HepG2 (cell line): ENCODE measurements at regions not wholly inside any gene's neighbourhood (a gene's known extent, or its start where the extent isn't known, plus 50 kb on each side); places are given as distances from the start of the nearest gene placed in this dataset.

ENCODE experiments used
- ATAC-seq: fragments of 200-7000 bp; cut with Tn5 transposase; 3 replicates; pipeline ENCODE4 v1.9.1; 2020; ENCODE audit warnings: mild to moderate bottlenecking, moderate library complexity
- BruUV-seq: library from RNA; stranded (reverse); fragments of 400-500 nt; replicated peaks from 2 replicates; lab custom pipeline; 2021; lab: Mats Ljungman, UMichigan
- CTCF ChIA-PET: fragments of 300-600 bp; formaldehyde crosslinking; extraction: SDS; loops from one replicate; lab custom pipeline; 2021; ENCODE audit warnings: low total read pairs, inconsistent platforms, low intra/inter-chr PET ratio; lab: Yijun Ruan, JAX
- POLR2A ChIA-PET: fragments of 350-600 bp; sonication (Branson Sonifier 250); formaldehyde crosslinking; loops from one replicate; lab custom pipeline; 2020; ENCODE audit warnings: antibody characterized with exemption, inconsistent platforms; lab: Yijun Ruan, JAX
- DNase-seq: peaks from one replicate; pipeline ENCODE4 v3.0.0-alpha.2; 2015; ENCODE audit warnings: low spot score
- FAIRE-seq: peaks from 3 replicates; lab custom pipeline; 2011; peaks lifted over from hg19 to GRCh38; lab: Jason Lieb, UNC
- H2AFZ ChIP-seq: one replicate; pipeline ENCODE4 v1.6.1; 2011; ENCODE audit warnings: low read length, inconsistent platforms
- H3K27ac ChIP-seq: fragments of 300-600 bp; 3 replicates; pipeline ENCODE4 v1.8.0; 2011; ENCODE audit warnings: mixed run types, mild to moderate bottlenecking, mixed read lengths, low read length, inconsistent platforms; ENCODE audit not compliant: insufficient read depth; ENCODE audit errors: extremely low read length
- H3K27me3 ChIP-seq, 2 experiments: fragments of 200-600 bp in 1 of 2; 2 replicates in 1 of 2; 3 replicates in 1 of 2; pipeline versions ENCODE4 v1.6.0 to v1.8.0; 2011; ENCODE audit warnings: low read length in 2 of 2, mild to moderate bottlenecking in 2 of 2, moderate library complexity in 2 of 2, inconsistent platforms in 1 of 2; ENCODE audit not compliant: insufficient read depth in 2 of 2, control insufficient read depth in 1 of 2
- H3K36me3 ChIP-seq, 2 experiments: fragments of 200-600 bp in 1 of 2; replicated peaks in 1 of 2; 2 replicates in 1 of 2; 3 replicates in 1 of 2; pipeline versions ENCODE4 v1.5.1 to v1.8.0; 2011; ENCODE audit warnings: low read length in 2 of 2, inconsistent platforms in 1 of 2; ENCODE audit not compliant: insufficient read depth in 2 of 2, control insufficient read depth in 1 of 2
- H3K4me1 ChIP-seq: 2 replicates; pipeline ENCODE4 v1.5.1; 2012; ENCODE audit warnings: low read length, inconsistent platforms; ENCODE audit not compliant: insufficient read depth
- H3K4me2 ChIP-seq: 2 replicates; pipeline ENCODE4 v1.6.0; 2011; ENCODE audit warnings: low read depth, low read length, inconsistent platforms
- H3K4me3 ChIP-seq, 3 experiments: fragments of 200-600 bp in 1 of 3; sonication (generic), shearing (Covaris generic) in 1 of 3; replicated peaks in 1 of 3; 2 replicates each; pipeline ENCODE4 v1.5.1; 2011 to 2016; ENCODE audit warnings: low read length in 3 of 3, inconsistent platforms in 2 of 3, low read depth in 2 of 3, mild to moderate bottlenecking in 2 of 3, control low read depth in 1 of 3, mixed read lengths in 1 of 3; ENCODE audit not compliant: insufficient read depth in 1 of 3
- H3K79me2 ChIP-seq: one replicate; pipeline ENCODE4 v1.6.1; 2011; ENCODE audit warnings: low read length, inconsistent platforms; ENCODE audit not compliant: insufficient read depth
- H3K9ac ChIP-seq: 2 replicates; pipeline ENCODE4 v1.6.0; 2011; ENCODE audit warnings: mild to moderate bottlenecking, low read depth, low read length, inconsistent platforms; ENCODE audit not compliant: insufficient read depth
- H3K9me3 ChIP-seq: 2 replicates; pipeline ENCODE4 v1.5.1; 2012; ENCODE audit warnings: mild to moderate bottlenecking, low read length
- H4K20me1 ChIP-seq: 2 replicates; pipeline ENCODE4 v1.6.0; 2011; ENCODE audit warnings: inconsistent platforms, mild to moderate bottlenecking, low read length, moderate library complexity; ENCODE audit not compliant: insufficient read depth
- FOXM1 ChIP-seq: sonication (generic); formaldehyde crosslinking; IDR thresholded peaks from 2 replicates; pipeline ENCODE4 v1.5.0; 2020; ENCODE audit warnings: missing genetic modification reagents
- IRF2 ChIP-seq: IDR thresholded peaks from 2 replicates; pipeline ENCODE4 v1.6.1; 2018; ENCODE audit warnings: missing genetic modification reagents, missing compliant biosample characterization
- JUND ChIP-seq: sonication (generic); formaldehyde crosslinking; IDR thresholded peaks from 2 replicates; pipeline ENCODE4 v1.8.0; 2022; ENCODE audit warnings: mild to moderate bottlenecking, missing genetic modification reagents
- MLXIP ChIP-seq: sonication (generic); formaldehyde crosslinking; IDR thresholded peaks from 2 replicates; pipeline ENCODE4 v1.9.0; 2021; ENCODE audit warnings: missing genetic modification reagents, borderline replicate concordance
- MTF1 ChIP-seq: sonication (generic); formaldehyde crosslinking; IDR thresholded peaks from 2 replicates; pipeline ENCODE4 v1.5.0; 2020; ENCODE audit warnings: missing genetic modification reagents
- NFKBIZ ChIP-seq: IDR thresholded peaks from 2 replicates; pipeline ENCODE4 v1.6.1; 2018; ENCODE audit warnings: missing genetic modification reagents, missing compliant biosample characterization
- ZNF143 ChIP-seq: sonication (generic); formaldehyde crosslinking; IDR thresholded peaks from 2 replicates; pipeline ENCODE4 v1.4.0; 2020; ENCODE audit warnings: missing genetic modification reagents
- ZNF230 ChIP-seq: sonication (generic); formaldehyde crosslinking; IDR thresholded peaks from 2 replicates; pipeline ENCODE4 v1.4.0; 2020; ENCODE audit warnings: mild to moderate bottlenecking, missing genetic modification reagents
- ZNF614 ChIP-seq: IDR thresholded peaks from 2 replicates; pipeline ENCODE4 v1.6.1; 2018; ENCODE audit warnings: missing biosample characterization, missing genetic modification reagents, inconsistent platforms, borderline replicate concordance
- ZNF761 ChIP-seq: sonication (generic); formaldehyde crosslinking; conservative IDR thresholded peaks from 2 replicates; pipeline ENCODE4 v1.4.0; 2020; ENCODE audit warnings: mild to moderate bottlenecking, missing genetic modification reagents
- ZNF782 ChIP-seq: sonication (generic); formaldehyde crosslinking; IDR thresholded peaks from 2 replicates; pipeline ENCODE4 v1.4.0; 2020; ENCODE audit warnings: missing genetic modification reagents, mild to moderate bottlenecking, borderline replicate concordance
- ZSCAN22 ChIP-seq: sonication (generic); formaldehyde crosslinking; IDR thresholded peaks from 2 replicates; pipeline ENCODE4 v1.4.0; 2020; ENCODE audit warnings: mild to moderate bottlenecking, missing genetic modification reagents
- WGBS: methylation state at CpG from one replicate; pipeline ENCODE4 v1.1.6; 2017; ENCODE audit warnings: low lambda C conversion rate; 5-methylcytosine and 5-hydroxymethylcytosine counted together
- in situ Hi-C: cut with HindIII; loops from 2 replicates; pipeline ENCODE4 v1.10.0; 2017; ENCODE audit warnings: low pct_unique_long_range_greater_than_20kb; ENCODE audit not compliant: extremely low pct_ligation_motif_present
- intact Hi-C: fragments of 100-400 bp; cut with micrococcal nuclease; formaldehyde crosslinking; loops from one replicate; pipeline ENCODE4 v1.10.0; 2022; ENCODE audit not compliant: unreplicated experiment
- TF ChIP-seq, protein P1 (sequence below): sonication (generic); formaldehyde crosslinking; IDR thresholded peaks from 2 replicates; pipeline ENCODE4 v1.4.0; 2020; ENCODE audit warnings: mild to moderate bottlenecking, missing genetic modification reagents
- TF ChIP-seq, protein P2 (sequence below): sonication (generic); formaldehyde crosslinking; IDR thresholded peaks from 2 replicates; pipeline ENCODE4 v1.4.0; 2020; ENCODE audit warnings: missing genetic modification reagents, borderline replicate concordance

DNA sequence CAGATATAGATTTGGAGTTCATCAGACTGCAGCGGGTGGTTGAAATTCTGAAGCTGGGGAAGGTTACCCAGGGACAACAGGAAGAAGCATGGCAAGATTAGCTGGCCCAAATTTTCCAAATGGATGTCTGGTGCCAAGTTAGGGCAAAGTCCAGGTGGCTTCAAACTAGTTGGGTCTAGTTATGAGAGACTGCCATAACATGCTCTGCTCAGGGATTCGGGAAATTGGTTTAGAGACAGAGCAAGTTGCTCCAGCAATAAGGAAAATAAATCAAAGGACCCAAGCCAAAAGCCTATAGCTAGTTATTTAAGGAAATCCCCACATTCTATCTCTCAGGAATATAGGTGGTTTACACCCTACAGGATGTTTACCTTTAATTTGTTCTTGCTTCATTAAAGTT, 125.7 kb upstream of the BTG1 start:
- CTCF ChIA-PET, result no interaction called here
- 64% methylated on average over 2 of the region's 2 CpGs for WGBS

More for the DNA sequence above, 125.7 kb upstream of the BTG1 start:
- ATAC-seq (no peak), FAIRE-seq (no peak), DNase-seq (no peak)
- intact Hi-C loops, result no loop called here
- Histone ChIP-seq H3K9me3 (no peaks in the 10 kb centered on the region), H3K4me3 (no peak overlapping the region), H3K9ac (no peak overlapping the region), H2AFZ (no peak overlapping the region), H4K20me1 (no peaks in the 10 kb centered on the region), H3K4me1 (no peaks in the 10 kb centered on the region), H3K36me3 (no peaks in the 10 kb centered on the region), H3K79me2 (no peaks in the 10 kb centered on the region), H3K4me2 (no peak overlapping the region), H3K27ac (no peak overlapping the region), H3K27me3 (no peaks in the 10 kb centered on the region; a peak in 1 of 5 replicates)
- in situ Hi-C loops, result no loop called here
- POLR2A ChIA-PET, result no interaction called here
- no TSS peak for BruUV-seq
- no peak for TF ChIP-seq MTF1
- TF ChIP-seq, protein P1, sequence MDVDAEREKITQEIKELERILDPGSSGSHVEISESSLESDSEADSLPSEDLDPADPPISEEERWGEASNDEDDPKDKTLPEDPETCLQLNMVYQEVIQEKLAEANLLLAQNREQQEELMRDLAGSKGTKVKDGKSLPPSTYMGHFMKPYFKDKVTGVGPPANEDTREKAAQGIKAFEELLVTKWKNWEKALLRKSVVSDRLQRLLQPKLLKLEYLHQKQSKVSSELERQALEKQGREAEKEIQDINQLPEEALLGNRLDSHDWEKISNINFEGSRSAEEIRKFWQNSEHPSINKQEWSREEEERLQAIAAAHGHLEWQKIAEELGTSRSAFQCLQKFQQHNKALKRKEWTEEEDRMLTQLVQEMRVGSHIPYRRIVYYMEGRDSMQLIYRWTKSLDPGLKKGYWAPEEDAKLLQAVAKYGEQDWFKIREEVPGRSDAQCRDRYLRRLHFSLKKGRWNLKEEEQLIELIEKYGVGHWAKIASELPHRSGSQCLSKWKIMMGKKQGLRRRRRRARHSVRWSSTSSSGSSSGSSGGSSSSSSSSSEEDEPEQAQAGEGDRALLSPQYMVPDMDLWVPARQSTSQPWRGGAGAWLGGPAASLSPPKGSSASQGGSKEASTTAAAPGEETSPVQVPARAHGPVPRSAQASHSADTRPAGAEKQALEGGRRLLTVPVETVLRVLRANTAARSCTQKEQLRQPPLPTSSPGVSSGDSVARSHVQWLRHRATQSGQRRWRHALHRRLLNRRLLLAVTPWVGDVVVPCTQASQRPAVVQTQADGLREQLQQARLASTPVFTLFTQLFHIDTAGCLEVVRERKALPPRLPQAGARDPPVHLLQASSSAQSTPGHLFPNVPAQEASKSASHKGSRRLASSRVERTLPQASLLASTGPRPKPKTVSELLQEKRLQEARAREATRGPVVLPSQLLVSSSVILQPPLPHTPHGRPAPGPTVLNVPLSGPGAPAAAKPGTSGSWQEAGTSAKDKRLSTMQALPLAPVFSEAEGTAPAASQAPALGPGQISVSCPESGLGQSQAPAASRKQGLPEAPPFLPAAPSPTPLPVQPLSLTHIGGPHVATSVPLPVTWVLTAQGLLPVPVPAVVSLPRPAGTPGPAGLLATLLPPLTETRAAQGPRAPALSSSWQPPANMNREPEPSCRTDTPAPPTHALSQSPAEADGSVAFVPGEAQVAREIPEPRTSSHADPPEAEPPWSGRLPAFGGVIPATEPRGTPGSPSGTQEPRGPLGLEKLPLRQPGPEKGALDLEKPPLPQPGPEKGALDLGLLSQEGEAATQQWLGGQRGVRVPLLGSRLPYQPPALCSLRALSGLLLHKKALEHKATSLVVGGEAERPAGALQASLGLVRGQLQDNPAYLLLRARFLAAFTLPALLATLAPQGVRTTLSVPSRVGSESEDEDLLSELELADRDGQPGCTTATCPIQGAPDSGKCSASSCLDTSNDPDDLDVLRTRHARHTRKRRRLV (CRISPR knock-in tag), result no peak
- TF ChIP-seq IRF2 (CRISPR knock-in tag), result no peak
- TF ChIP-seq ZNF230, result no peak
- TF ChIP-seq ZSCAN22, result no peak
- TF ChIP-seq FOXM1, result no peak
- TF ChIP-seq ZNF782, result no peak
- TF ChIP-seq, protein P2, sequence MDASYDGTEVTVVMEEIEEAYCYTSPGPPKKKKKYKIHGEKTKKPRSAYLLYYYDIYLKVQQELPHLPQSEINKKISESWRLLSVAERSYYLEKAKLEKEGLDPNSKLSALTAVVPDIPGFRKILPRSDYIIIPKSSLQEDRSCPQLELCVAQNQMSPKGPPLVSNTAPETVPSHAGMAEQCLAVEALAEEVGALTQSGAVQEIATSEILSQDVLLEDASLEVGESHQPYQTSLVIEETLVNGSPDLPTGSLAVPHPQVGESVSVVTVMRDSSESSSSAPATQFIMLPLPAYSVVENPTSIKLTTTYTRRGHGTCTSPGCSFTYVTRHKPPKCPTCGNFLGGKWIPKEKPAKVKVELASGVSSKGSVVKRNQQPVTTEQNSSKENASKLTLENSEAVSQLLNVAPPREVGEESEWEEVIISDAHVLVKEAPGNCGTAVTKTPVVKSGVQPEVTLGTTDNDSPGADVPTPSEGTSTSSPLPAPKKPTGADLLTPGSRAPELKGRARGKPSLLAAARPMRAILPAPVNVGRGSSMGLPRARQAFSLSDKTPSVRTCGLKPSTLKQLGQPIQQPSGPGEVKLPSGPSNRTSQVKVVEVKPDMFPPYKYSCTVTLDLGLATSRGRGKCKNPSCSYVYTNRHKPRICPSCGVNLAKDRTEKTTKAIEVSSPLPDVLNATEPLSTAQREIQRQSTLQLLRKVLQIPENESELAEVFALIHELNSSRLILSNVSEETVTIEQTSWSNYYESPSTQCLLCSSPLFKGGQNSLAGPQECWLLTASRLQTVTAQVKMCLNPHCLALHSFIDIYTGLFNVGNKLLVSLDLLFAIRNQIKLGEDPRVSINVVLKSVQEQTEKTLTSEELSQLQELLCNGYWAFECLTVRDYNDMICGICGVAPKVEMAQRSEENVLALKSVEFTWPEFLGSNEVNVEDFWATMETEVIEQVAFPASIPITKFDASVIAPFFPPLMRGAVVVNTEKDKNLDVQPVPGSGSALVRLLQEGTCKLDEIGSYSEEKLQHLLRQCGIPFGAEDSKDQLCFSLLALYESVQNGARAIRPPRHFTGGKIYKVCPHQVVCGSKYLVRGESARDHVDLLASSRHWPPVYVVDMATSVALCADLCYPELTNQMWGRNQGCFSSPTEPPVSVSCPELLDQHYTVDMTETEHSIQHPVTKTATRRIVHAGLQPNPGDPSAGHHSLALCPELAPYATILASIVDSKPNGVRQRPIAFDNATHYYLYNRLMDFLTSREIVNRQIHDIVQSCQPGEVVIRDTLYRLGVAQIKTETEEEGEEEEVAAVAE, result no peak
- no peak for TF ChIP-seq JUND
- no peak for TF ChIP-seq MLXIP
- no peak for TF ChIP-seq ZNF761 (CRISPR knock-in tag)
- TF ChIP-seq ZNF143 (CRISPR knock-in tag), result no peak
- TF ChIP-seq ZNF614 (CRISPR knock-in tag), result no peak
- no peak for TF ChIP-seq NFKBIZ (CRISPR knock-in tag)
